HG02938 (cell line): ENCODE measurements at regions not wholly inside any gene's neighbourhood (a gene's known extent, or its start where the extent isn't known, plus 50 kb on each side); places are given as distances from the start of the nearest gene placed in this dataset.
A peak's percentile ranks its signal among the peaks of the same experiment; 100 is the strongest.
"Not testable (repeated sequence)": the region's sequence is repeated elsewhere in the genome, so short reads cannot be mapped to it uniquely, and the experiment has no call there.

ENCODE experiments used
- ATAC-seq: cut with Tn5 transposase; IDR thresholded peaks from one replicate; pipeline ENCODE4 v1.9.1; 2021; ENCODE audit warnings: mild to moderate bottlenecking, moderate library complexity; ENCODE audit not compliant: unreplicated experiment

DNA sequence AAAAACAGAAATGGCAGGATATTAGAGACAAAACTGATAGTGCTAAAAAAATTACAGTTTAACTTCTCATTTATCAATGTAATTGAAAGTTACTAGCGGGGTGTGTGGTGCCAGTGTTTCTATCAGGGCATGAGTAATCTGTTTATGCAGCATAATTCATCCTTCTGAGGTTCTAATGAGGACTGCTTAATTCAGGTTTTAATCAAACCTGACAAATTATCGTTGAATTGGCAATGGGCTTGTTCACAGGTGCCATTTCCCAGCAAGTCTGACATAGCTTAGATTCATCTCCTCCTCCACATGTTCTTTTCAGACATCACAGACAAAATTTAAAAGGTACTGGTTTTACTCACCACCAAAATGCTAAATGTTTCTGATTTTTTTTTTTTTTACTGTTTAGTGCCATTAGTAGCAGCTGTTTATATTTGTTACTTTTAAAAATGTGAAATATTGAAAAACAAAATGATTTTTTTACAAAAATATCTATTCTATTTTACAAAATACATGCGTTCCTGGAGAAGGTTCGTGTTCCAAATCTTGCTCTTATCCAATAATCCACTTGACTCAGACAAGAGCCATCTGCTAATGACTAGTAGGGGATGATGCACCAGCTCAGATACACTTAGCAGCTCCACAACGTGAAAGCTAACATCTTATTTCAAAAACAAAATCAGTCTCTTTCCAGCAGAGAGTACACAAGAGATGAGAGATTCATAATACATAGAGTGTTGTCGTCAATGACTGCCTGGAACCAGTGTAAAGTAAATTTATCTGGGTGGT lies 447.7 kb upstream of the DPPA4 start:
- no peak for ATAC-seq

DNA sequence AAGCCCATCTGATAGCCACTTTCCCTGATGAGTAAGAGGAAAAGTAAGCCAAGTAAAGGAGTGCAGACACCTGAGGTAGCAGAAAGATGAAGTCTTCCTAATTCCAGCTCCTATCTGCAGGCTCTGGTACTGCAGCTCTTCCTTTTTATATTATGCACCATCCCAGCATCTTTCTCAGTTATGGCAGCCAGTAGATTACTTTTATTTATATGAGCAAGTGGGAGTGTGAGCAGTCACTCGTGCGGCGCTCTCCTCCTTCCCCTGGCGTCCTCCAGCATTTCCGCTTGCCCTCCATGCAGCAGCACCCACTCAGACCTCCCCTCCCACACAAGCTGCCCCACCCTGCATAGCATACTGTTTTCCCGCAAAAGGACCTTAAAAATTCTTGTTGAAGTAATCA lies 465.9 kb upstream of the DPPA4 start:
- ATAC-seq: no peak

DNA sequence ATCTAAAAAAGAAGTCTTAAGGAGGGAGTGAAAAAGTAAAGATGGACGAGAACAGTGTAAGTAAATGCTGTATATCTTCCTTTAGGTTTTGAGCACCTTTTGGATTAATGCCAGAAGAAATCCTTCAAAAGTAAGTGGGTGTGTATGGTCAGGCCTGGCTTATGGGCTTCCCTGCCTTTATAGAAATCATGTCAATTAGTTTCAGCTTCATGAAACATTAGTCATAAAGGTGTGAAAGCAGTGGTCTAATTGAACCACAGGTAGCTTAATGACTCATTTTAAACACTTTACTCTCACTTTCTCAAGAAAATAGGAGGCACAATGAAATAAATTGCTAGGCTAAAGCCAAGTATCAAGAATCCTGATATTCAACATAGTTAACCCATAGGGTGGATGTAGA lies 467.4 kb upstream of the DPPA4 start:
- peak; percentile 60 for ATAC-seq

DNA sequence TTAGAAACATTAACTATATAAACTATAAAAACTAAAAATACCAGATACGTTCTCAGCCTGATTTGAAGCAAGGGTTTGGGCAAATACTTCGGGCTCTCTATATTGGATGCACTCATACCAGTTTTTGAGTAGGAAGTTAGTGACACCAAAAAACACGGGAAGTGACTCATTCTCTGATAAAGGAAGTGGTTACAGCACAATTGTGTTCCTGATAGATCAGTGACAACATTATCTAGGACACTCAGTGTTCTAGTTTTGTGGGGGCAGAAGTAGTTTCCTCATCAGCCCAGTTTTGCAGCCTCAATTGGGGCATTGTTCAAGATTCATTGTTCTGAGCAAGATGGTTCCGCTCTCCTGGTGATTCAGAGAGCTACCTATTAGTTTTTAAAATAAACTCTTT lies 469.6 kb upstream of the DPPA4 start:
- ATAC-seq: peak; percentile 81

DNA sequence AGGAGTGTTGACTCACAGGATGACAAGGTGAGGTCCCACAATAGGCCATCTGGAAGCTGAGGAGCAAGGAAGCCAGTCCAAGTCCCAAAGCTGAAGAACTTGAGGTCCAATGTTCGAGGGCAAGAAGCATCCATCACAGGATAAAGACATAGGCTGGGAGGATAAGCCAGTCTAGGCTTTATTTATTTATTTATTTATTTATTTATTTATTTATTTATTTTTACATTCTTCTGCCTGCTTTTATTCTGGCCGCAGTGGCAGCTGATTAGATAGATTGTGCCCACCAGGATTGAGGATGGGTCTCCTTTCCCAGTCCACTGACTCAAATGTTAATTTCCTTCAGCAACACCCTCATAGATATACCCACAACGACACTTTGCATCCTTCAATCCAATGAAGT lies 472.2 kb upstream of the DPPA4 start:
- ATAC-seq: no peak

DNA sequence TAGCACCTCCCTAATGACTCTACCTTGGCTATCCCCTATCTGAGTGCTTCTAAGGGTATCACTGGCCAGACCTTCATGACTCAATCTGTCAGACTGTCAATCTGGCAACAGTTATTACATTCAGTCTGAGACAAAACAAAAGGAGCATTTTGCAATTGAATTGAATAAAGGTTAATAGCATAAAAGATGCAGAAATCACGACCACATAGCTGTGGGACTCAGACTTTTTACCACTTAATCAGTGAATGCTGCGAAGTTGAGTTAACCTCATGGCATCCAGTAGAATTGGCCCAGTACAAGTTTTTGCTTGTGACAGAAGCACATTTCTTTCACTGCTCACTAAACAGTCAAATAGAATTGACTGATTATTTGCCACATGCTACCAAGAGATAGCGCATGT lies 480.7 kb upstream of the DPPA4 start:
- ATAC-seq: no peak

DNA sequence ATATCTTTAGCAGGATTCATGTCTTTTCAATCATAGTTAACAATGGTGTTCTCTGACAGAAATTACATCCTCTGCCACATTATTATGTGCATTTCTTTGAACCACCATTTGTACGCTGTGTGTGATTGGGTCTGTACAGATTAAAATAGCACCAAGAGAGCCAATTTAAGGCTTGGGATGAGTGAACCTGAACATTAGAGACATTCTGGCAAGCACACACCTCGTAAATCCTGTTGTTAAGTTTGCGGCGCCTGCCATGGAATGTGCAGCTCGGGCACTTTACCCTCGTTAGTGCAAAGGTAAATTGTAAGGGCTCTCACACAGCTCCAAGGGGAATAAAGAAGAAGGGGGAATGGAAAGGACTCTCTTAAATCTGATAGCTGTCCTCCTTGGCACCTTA lies 482.4 kb upstream of the DPPA4 start:
- no peak for ATAC-seq

DNA sequence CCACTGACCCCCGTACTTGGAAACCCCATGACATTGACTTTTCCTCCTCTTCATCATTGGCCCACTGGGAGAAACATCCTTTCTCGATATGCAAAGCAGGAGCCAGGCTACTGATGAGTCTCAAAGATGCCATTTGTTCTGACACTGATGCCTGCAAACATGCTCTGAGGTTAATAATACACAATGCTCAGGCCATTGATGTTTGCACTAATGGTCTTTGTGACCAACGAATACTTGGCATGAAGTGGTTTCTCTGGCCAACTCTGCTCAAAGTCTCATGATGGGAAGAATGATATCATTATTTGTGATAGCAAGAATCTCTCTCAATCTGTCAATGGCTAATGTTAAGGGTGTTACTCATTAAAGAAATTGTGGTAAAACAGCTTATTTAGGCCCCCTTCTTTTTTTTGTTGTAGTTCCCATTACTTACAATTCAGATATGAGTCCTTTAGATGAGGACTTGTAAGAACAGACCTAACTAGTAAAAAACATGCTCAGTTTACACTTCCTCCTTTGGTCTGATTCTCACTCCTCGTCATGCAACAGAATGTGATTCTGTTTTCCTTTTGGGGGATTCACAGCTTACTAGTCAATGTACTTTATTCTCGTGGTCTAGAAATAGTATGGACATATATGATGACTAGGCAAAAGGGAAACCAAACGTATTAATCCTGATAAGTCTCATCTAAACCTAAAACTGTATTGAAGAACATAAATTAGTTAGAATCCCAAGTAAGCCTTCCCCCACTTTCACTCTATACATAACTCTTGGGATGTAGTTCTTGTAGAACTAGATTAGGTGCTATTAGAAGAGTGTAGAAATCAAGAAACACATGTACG lies 488.8 kb upstream of the DPPA4 start:
- ATAC-seq: no peak

DNA sequence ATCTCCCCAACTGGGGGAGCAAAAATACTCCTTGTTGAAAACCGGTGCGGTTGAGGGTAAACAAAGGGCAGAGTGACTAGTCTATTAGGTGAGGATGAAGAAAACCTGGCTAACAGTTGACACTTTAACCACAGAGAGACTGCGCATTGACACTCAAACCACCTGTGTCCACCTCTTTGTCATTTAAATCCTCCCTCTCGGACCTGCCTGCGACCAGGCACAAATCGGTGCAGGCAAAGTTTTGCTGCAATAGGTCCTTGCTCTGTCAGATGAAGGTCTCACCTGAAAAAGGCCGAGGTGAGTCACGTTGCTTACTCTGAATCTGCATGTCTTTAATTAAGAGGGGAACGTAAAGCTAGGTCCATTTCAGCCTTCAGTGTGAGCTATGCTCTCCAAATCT lies 494.1 kb upstream of the DPPA4 start:
- no peak for ATAC-seq

DNA sequence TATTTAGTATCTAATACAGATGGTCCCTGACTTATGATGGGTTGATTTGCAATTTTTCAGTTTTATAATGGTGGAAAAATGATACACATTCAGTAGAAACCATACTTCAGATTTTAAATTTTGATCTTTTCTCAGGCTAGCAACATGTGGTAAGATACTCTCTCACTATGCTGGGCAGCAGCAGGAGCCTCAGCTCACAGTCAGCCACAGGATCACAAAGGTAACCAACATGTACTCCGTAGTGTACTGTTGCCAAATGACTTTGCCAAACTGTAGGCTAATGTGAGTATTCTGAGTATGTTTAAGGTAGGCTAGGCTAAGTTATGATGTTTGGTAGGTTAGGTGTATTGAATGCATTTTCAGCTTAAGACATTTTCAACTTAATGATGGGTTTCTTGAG lies 498.6 kb upstream of the DPPA4 start:
- ATAC-seq: no peak

DNA sequence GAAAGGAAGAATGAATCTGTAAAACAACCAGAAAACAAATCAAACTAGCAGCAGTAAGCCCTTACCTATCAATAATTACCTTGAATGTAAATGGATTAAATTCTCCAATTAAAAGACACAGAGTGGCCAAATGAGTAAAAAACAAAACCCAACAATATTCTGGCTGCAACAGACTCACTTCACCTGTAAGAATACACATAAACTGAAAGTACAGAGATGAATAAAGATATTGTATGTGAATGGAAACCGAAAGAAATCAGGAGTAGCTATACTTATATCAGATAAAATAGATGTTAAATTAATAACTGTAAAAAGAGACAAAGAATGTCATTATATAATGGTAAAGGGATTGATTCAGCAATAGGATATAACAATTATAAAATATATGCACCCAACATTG lies 514.5 kb upstream of the DPPA4 start:
- no peak for ATAC-seq

DNA sequence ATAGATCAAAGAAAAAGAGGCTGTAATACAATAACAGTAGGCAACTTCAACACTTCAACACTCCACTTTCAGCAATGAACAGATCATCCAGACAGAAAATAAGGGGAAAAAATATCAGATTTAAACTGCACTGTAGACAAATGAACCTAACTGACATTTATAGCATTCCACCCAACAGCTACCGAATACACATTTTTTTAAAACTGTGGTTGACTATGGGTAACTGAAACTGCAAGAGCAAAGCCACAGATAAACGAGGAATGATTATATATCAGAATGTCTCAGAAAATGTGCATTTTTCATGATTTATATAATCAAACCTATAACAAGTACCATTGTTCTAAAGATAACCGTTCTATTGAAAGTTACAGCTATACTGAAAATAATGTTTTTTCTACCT lies 514.9 kb upstream of the DPPA4 start:
- ATAC-seq: no peak

DNA sequence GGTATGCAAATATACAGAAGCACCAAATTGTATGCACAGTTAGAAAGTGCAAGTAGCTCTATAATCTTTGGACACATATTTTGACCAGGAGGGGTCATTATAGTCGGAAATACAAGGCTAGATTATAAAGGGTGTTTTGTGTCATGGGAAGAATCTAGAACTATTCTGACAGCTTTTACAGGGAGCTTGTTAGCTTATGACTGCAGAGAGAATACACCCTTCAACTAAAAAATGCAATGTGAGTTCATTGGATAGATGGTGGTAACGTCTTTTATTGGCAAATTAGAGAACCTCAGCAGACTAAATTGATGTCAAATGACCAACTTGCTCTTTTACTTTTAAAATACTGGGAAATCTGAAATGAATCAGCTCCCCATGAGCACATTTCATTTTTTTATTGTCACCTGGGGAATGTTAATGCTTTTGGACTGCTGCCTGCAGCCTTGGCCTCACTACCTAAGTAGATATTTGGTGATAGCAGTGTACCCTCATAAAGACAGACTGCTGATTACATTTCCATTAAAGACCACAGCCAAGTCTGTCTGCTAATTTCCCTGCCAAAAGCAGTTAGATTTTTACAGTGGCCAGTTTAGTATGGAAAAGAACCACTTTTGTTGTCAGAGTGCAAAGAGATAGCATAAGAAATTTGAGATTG lies 515.9 kb upstream of the DPPA4 start:
- no peak for ATAC-seq

DNA sequence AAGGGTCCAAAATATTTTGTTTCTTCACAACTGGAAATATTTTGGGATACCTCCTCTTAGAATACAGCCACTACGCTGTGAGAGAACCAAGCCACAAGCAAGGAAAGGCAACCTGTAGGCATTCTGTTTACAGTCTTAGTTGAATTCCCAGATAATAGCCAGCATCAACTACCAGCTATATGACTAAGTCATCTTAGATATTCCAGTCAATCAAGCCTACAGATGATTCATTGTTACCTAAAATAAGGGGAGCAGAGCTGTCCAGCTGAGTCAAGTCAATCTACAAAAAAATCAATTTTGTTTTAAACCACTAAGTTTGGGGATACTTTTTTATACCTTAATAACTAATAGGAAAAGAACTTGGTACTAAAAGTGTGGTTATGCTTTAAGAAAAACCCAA lies 526.4 kb upstream of the DPPA4 start:
- no peak for ATAC-seq

DNA sequence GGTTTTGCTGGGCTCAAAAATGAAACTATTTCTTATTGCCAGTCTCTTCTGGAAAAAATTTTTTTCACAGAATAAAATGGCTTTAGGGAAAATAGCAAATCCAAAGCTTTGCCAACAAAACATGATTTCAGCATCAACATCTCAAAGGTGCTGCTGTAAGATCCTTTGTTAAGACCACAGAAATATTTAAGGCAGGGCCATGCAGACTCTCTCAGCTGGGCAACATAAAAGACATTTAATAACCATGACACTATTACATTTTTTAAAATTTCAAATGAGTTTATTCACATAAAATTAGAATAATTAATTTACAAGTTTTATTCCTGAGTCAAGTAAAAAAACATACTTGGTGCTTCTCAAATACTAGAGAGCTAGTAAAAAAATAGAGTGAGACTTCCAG lies 527.1 kb upstream of the DPPA4 start:
- ATAC-seq: no peak

DNA sequence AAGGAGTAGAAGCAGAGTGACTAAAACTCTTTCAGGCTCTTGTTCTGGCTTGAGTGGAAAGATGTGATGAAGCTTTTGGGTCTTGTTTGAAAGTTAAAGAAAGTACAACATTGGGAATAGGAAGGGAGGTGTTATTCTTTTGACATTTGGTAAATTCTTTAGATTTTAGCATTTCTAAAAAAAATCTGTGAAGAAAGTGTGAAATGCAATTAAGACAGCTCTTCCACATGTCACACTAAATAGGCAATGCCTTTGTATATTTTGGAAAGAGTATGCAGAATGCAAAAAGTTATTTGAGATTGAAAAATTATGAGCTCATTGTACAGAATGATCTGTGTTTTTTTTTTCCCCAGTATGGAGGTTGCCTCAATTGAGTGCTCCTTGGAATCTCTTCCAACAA lies 532.2 kb upstream of the DPPA4 start:
- no peak for ATAC-seq

DNA sequence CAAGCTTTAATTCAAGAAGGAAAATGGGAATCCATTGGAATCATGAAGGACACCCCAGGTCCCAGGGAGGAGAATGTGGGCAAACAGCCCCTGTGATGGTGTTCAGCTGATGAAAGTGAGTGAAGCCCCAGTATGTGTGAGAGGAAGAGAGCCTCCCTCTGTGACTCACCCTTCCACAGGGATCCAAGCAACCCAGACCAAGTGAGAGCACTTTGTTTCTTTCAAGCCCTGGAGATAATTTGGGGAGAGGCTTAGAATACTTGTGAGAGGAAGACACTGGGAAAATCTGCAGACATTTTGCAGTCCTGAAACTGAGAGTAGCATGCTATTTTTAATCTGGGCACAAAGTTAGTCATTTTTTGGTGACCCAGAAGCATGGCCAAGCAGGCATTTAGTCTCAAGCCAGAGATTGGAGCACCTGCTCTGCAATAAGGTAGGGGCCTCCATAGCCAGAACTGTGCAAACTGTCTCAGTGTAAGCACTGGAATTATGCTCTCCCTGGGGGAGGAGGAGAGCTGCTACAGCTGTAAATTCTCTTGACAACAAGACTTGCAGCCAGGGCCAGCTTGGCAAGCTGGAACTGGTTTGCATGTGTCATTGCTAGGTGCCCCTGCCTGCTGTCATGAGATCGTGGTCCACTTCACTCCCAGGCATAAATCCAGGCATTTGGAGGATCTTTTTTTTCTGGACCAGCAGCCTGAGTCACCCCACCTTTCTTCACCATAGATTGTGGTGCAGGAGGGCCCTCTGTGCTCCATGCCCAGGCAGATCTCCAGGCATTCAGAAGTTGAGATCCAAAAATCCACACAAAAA lies 537.8 kb upstream of the DPPA4 start:
- ATAC-seq: no peak

DNA sequence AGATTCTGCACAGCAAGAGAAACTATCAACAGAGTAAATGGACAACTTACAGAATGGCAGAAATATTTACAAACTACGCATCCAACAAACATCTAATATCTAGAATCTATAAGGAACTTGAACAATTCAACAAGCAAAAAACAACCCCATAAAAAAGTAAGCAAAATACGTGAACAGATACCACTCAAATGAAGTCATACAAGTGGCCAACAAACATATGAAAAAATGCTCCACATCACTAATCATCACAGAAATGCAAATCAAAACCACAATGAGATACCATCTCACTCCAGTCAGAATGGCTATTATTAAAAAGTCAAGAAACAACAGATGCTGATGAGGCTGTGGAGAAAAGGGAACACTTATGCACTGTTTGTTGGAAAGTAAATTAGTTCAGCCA lies 540.3 kb upstream of the DPPA4 start:
- not testable (repeated sequence) for ATAC-seq

DNA sequence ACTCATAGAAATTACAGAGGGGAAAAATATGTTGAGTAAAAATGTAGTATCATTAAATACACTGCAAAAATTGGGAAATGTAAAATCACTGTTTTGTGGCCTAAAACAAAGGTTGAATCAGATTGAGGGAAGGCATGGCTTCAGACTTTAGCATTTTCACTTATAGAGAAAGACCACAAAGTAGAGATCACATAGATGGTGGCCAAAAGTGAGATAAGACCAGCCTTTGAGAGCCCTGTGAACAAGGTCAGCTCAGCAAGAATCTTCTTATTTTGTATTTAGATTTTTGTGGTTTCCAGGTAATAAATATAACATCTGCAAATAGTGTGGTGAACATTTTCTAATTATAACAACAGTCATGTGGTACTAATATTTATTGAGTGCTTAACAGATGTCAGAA lies 544.8 kb upstream of the DPPA4 start:
- ATAC-seq: no peak

DNA sequence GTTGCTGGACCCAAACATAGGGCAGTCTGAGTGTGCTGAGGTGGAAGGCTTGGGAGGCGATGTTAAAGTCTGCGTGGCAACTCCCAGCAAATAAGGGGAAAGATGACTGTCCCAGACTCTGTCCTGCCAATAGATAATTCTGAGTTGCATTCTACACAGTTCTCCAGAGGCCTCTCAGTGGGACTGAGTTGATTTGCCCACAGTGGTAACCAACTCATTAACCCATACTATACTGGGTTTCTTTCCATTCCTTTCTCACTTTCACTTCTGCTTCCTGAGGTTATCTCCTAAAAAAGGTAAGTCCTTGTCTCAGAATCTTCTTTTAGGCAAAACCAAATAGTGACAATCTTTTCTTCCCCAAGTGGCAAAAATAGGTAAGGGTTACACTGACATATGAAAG lies 549.9 kb upstream of the DPPA4 start:
- no peak for ATAC-seq

DNA sequence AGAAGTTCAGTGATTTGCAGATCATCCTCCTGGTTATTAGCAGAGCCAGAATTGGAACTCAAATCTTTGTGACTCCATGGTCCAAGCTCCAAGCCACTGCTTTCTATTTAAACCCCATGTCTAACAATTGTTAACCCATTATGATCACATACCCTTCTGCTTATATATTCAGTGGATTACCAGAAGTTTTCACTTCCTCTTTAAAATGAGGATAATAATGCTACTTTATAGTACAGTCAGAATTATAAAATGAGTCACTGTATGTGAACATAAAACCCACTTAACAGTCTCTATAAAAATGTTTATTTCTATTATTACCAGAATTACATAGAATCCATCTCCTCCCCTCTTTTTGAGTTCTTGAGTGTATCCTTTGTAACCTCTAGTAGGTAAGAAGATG lies 550.7 kb upstream of the DPPA4 start:
- no peak for ATAC-seq
